HG02623 (cell line): ENCODE measurements at regions not wholly inside any gene's neighbourhood (a gene's known extent, or its start where the extent isn't known, plus 50 kb on each side); places are given as distances from the start of the nearest gene placed in this dataset.

Experiments used
- ATAC-seq: cut with Tn5 transposase; IDR thresholded peaks from one replicate; pipeline ENCODE4 v1.9.1; 2021; ENCODE audit warnings: moderate library complexity; ENCODE audit not compliant: unreplicated experiment

- ATAC-seq: no peak
These were observed 91.7 kb upstream of the MMADHC start for GRCh38 chr2:149679286-149679685.

- ATAC-seq: no peak
These were observed 89.8 kb upstream of the MMADHC start for GRCh38 chr2:149677416-149677815.

GRCh38 chr2:149670086-149670485, 82.5 kb upstream of the MMADHC start:
- no peak for ATAC-seq

GRCh38 chr2:149666809-149667320, 79.3 kb upstream of the MMADHC start:
- ATAC-seq: no peak

- ATAC-seq: no peak
These were observed 77.3 kb upstream of the MMADHC start for GRCh38 chr2:149664896-149665295.

GRCh38 chr2:149662556-149662955, 75.0 kb upstream of the MMADHC start:
- no peak for ATAC-seq

GRCh38 chr2:149661844-149662243, 74.3 kb upstream of the MMADHC start:
- ATAC-seq: no peak

- no peak for ATAC-seq
These were observed 71.0 kb upstream of the MMADHC start for GRCh38 chr2:149658553-149658952.

GRCh38 chr2:149657401-149658040, 69.9 kb upstream of the MMADHC start:
- ATAC-seq: no peak

GRCh38 chr2:149656996-149657395, 69.4 kb upstream of the MMADHC start:
- no peak for ATAC-seq

- ATAC-seq: no peak
These were observed 66.4 kb upstream of the MMADHC start for GRCh38 chr2:149653831-149654445.

- no peak for ATAC-seq
These were observed 65.4 kb upstream of the MMADHC start for GRCh38 chr2:149652926-149653325.

GRCh38 chr2:149652526-149652925, 65.0 kb upstream of the MMADHC start:
- ATAC-seq: no peak

- ATAC-seq: no peak
These were observed 63.7 kb upstream of the MMADHC start for GRCh38 chr2:149651229-149651628.

- ATAC-seq: no peak
These were observed 62.4 kb upstream of the MMADHC start for GRCh38 chr2:149650006-149650405.

GRCh38 chr2:149648282-149649030, 60.9 kb upstream of the MMADHC start:
- no peak for ATAC-seq

- ATAC-seq: no peak
These were observed 57.8 kb upstream of the MMADHC start for GRCh38 chr2:149645391-149645790.
